SK-N-SH treated with all-trans-retinoic acid at 6 μM for 48 hours (cell line): ENCODE measurements at regions not wholly inside any gene's neighbourhood (a gene's known extent, or its start where the extent isn't known, plus 50 kb on each side); places are given as distances from the start of the nearest gene placed in this dataset.

ENCODE experiments used
- ATAC-seq: fragments of 200-7000 bp; cut with Tn5 transposase; 3 replicates; pipeline ENCODE4 v1.9.1; 2020; ENCODE audit warnings: mild to moderate bottlenecking, moderate library complexity
- ARNTL ChIP-seq: fragments of 450-650 bp; formaldehyde crosslinking; IDR thresholded peaks from 2 replicates; pipeline ENCODE4 v1.5.0; 2020; ENCODE audit warnings: low read depth, mild to moderate bottlenecking, moderate library complexity, borderline replicate concordance
- BACH2 ChIP-seq: fragments of 250-450 bp; sonication (Bioruptor Pico); IDR thresholded peaks from 2 replicates; pipeline ENCODE4 v1.9.0; 2021; ENCODE audit warnings: mild to moderate bottlenecking, borderline replicate concordance
- CREB5 ChIP-seq: fragments of 250-450 bp; sonication (Bioruptor Pico); IDR thresholded peaks from 2 replicates; pipeline ENCODE4 v1.5.1; 2020; ENCODE audit warnings: low read depth, mild to moderate bottlenecking, moderate library complexity
- CSDC2 ChIP-seq: fragments of 250-450 bp; sonication (Bioruptor Pico); IDR thresholded peaks from 2 replicates; pipeline ENCODE4 v1.5.0; 2020; ENCODE audit warnings: mild to moderate bottlenecking, moderate library complexity
- CSRNP3 ChIP-seq: fragments of 250-450 bp; sonication (Bioruptor Pico); IDR thresholded peaks from 2 replicates; pipeline ENCODE4 v1.5.1; 2021; ENCODE audit warnings: mild to moderate bottlenecking, moderate library complexity
- ESRRG ChIP-seq: fragments of 250-450 bp; sonication (Bioruptor Pico); IDR thresholded peaks from 2 replicates; pipeline ENCODE4 v1.6.1; 2021; ENCODE audit warnings: mild to moderate bottlenecking
- GLIS3 ChIP-seq: fragments of 250-450 bp; sonication (Bioruptor Pico); IDR thresholded peaks from 2 replicates; pipeline ENCODE4 v1.5.0; 2020; ENCODE audit warnings: mild to moderate bottlenecking, moderate library complexity
- ISL1 ChIP-seq: fragments of 250-450 bp; sonication (Bioruptor Pico); IDR thresholded peaks from 2 replicates; pipeline ENCODE4 v2.1.2; 2022; ENCODE audit warnings: mild to moderate bottlenecking, moderate library complexity
- OSR1 ChIP-seq: fragments of 250-450 bp; sonication (Bioruptor Pico); IDR thresholded peaks from 2 replicates; pipeline ENCODE4 v1.8.0; 2022; ENCODE audit warnings: moderate library complexity, mild to moderate bottlenecking, inconsistent platforms
- PATZ1 ChIP-seq: fragments of 250-450 bp; sonication (Bioruptor Pico); IDR thresholded peaks from 2 replicates; pipeline ENCODE4 v1.8.0; 2020; ENCODE audit warnings: mild to moderate bottlenecking, moderate library complexity, borderline replicate concordance
- PPARA ChIP-seq: fragments of 250-450 bp; sonication (Bioruptor Pico); IDR thresholded peaks from 2 replicates; pipeline ENCODE4 v1.5.0; 2020; ENCODE audit warnings: mild to moderate bottlenecking, borderline replicate concordance
- SNAI2 ChIP-seq: fragments of 250-450 bp; sonication (Bioruptor Pico); IDR thresholded peaks from 2 replicates; pipeline ENCODE4 v1.5.0; 2020; ENCODE audit warnings: mild to moderate bottlenecking, moderate library complexity
- TCF4 ChIP-seq: fragments of 250-450 bp; sonication (Bioruptor Pico); IDR thresholded peaks from 2 replicates; pipeline ENCODE4 v1.8.0; 2021; ENCODE audit warnings: mild to moderate bottlenecking, moderate library complexity, borderline replicate concordance
- ZC3H10 ChIP-seq: fragments of 250-450 bp; sonication (Bioruptor Pico); IDR thresholded peaks from 2 replicates; pipeline ENCODE4 v1.5.1; 2021; ENCODE audit warnings: mild to moderate bottlenecking, moderate library complexity
- ZFP3 ChIP-seq: fragments of 250-450 bp; sonication (Bioruptor Pico); IDR thresholded peaks from 2 replicates; pipeline ENCODE4 v1.5.0; 2020; ENCODE audit warnings: mild to moderate bottlenecking, moderate library complexity
- ZFP30 ChIP-seq: fragments of 450-650 bp; formaldehyde crosslinking; IDR thresholded peaks from 2 replicates; pipeline ENCODE4 v1.5.0; 2022; ENCODE audit warnings: mild to moderate bottlenecking, moderate library complexity
- ZNF565 ChIP-seq: fragments of 450-650 bp; formaldehyde crosslinking; conservative IDR thresholded peaks from 2 replicates; pipeline ENCODE4 v1.5.0; 2020; ENCODE audit warnings: low read depth, mild to moderate bottlenecking, moderate library complexity
- ZNF70 ChIP-seq: fragments of 450-650 bp; formaldehyde crosslinking; IDR thresholded peaks from 2 replicates; pipeline ENCODE4 v1.5.0; 2020; ENCODE audit warnings: mild to moderate bottlenecking, moderate library complexity
- TF ChIP-seq, protein P1 (sequence below): fragments of 250-450 bp; sonication (Bioruptor Pico); IDR thresholded peaks from 2 replicates; pipeline ENCODE4 v1.8.0; 2021; ENCODE audit warnings: low read depth, mild to moderate bottlenecking, moderate library complexity, borderline replicate concordance
- TF ChIP-seq, protein P2 (sequence below): fragments of 250-450 bp; sonication (Bioruptor Pico); IDR thresholded peaks from 2 replicates; pipeline ENCODE4 v1.5.0; 2020; ENCODE audit warnings: mild to moderate bottlenecking, moderate library complexity

- no peak for TF ChIP-seq TCF4 (CRISPR knock-in tag)
- no peak for TF ChIP-seq PATZ1 (CRISPR knock-in tag)
- no peak for TF ChIP-seq ZC3H10 (CRISPR knock-in tag)
- TF ChIP-seq GLIS3: no peak
- TF ChIP-seq CSRNP3 (CRISPR knock-in tag): no peak
- TF ChIP-seq PPARA (CRISPR knock-in tag): no peak
- TF ChIP-seq OSR1 (CRISPR knock-in tag): no peak
- TF ChIP-seq ZNF70 (CRISPR knock-in tag): no peak
- no peak for TF ChIP-seq ARNTL (CRISPR knock-in tag)
- TF ChIP-seq CREB5: no peak
- TF ChIP-seq SNAI2 (CRISPR knock-in tag): no peak
- no peak for TF ChIP-seq ZFP30 (CRISPR knock-in tag)
- no peak for TF ChIP-seq ZNF565
- TF ChIP-seq, protein P1, sequence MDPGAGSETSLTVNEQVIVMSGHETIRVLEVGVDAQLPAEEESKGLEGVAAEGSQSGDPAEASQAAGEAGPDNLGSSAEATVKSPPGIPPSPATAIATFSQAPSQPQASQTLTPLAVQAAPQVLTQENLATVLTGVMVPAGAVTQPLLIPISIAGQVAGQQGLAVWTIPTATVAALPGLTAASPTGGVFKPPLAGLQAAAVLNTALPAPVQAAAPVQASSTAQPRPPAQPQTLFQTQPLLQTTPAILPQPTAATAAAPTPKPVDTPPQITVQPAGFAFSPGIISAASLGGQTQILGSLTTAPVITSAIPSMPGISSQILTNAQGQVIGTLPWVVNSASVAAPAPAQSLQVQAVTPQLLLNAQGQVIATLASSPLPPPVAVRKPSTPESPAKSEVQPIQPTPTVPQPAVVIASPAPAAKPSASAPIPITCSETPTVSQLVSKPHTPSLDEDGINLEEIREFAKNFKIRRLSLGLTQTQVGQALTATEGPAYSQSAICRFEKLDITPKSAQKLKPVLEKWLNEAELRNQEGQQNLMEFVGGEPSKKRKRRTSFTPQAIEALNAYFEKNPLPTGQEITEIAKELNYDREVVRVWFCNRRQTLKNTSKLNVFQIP (CRISPR knock-in tag): no peak
- TF ChIP-seq, protein P2, sequence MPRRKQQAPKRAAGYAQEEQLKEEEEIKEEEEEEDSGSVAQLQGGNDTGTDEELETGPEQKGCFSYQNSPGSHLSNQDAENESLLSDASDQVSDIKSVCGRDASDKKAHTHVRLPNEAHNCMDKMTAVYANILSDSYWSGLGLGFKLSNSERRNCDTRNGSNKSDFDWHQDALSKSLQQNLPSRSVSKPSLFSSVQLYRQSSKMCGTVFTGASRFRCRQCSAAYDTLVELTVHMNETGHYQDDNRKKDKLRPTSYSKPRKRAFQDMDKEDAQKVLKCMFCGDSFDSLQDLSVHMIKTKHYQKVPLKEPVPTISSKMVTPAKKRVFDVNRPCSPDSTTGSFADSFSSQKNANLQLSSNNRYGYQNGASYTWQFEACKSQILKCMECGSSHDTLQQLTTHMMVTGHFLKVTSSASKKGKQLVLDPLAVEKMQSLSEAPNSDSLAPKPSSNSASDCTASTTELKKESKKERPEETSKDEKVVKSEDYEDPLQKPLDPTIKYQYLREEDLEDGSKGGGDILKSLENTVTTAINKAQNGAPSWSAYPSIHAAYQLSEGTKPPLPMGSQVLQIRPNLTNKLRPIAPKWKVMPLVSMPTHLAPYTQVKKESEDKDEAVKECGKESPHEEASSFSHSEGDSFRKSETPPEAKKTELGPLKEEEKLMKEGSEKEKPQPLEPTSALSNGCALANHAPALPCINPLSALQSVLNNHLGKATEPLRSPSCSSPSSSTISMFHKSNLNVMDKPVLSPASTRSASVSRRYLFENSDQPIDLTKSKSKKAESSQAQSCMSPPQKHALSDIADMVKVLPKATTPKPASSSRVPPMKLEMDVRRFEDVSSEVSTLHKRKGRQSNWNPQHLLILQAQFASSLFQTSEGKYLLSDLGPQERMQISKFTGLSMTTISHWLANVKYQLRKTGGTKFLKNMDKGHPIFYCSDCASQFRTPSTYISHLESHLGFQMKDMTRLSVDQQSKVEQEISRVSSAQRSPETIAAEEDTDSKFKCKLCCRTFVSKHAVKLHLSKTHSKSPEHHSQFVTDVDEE (CRISPR knock-in tag): no peak
- no peak for TF ChIP-seq ESRRG
- ATAC-seq: no peak
Measured at GRCh38 chr2:118643294-118643693, 204.2 kb downstream of the EN1 start.

DNA sequence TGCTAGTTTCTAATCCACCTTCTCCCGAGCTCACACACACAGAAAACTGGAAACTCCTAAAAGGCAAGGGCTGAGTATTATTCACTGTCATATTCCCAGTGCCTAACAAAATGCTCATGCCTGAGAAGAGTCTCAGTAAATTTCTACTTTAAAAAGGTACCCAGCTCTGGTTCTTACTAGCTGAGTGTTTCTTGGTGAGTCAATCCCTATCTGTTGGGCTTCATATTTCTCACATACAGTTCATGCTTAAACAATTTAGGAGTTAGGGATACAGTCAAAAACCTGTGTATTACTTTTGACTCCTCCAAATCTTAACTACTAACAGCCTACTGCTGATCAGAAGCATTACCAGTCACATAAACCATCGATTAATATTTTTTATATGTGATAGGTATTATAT is 204.9 kb downstream of the EN1 start:
- no peak for TF ChIP-seq CSRNP3 (CRISPR knock-in tag)
- TF ChIP-seq, protein P1 (CRISPR knock-in tag): no peak
- TF ChIP-seq, protein P2 (CRISPR knock-in tag): no peak
- TF ChIP-seq ZNF70 (CRISPR knock-in tag): no peak
- no peak for TF ChIP-seq ARNTL (CRISPR knock-in tag)
- TF ChIP-seq BACH2 (CRISPR knock-in tag): no peak
- no peak for TF ChIP-seq ESRRG
- TF ChIP-seq ZFP30 (CRISPR knock-in tag): no peak
- no peak for TF ChIP-seq OSR1 (CRISPR knock-in tag)
- TF ChIP-seq ISL1 (CRISPR knock-in tag): no peak
- TF ChIP-seq TCF4 (CRISPR knock-in tag): no peak
- no peak for TF ChIP-seq ZC3H10 (CRISPR knock-in tag)
- no peak for TF ChIP-seq ZNF565
- TF ChIP-seq CREB5: no peak
- no peak for TF ChIP-seq CSDC2 (CRISPR knock-in tag)
- TF ChIP-seq ZFP3 (CRISPR knock-in tag): no peak
- TF ChIP-seq GLIS3: no peak
- no peak for ATAC-seq
